Heart left ventricle (tissue), 16 donors: ENCODE measurements at regions not wholly inside any gene's neighbourhood (a gene's known extent, or its start where the extent isn't known, plus 50 kb on each side); places are given as distances from the start of the nearest gene placed in this dataset.

Source experiments
- ATAC-seq, 4 donors: fragments of 200-7000 bp; cut with Tn5 transposase; one replicate each; pipeline ENCODE4 v1.9.1; 2020 to 2022; ENCODE audit warnings: moderate library complexity in 4 of 4, mild to moderate bottlenecking in 3 of 4, moderate number of reproducible peaks in 1 of 4
- DNase-seq, 5 donors: peaks; one replicate each; pipeline ENCODE4 v3.0.0-alpha.2; 2020
- H3K27ac ChIP-seq, 12 donors: fragments of 200-600 bp; sonication (generic) in 4 of 12; one replicate each; pipeline versions ENCODE4 v1.5.0 to v1.8.0; 2016 to 2022; ENCODE audit warnings: mild to moderate bottlenecking in 2 of 12
- H3K27me3 ChIP-seq, 9 donors: fragments of 200-600 bp; sonication (generic) in 2 of 9; one replicate each; pipeline versions ENCODE4 v1.5.1 to v1.8.0; 2016 to 2022; ENCODE audit warnings: mild to moderate bottlenecking in 3 of 9
- H3K36me3 ChIP-seq, 9 donors: fragments of 200-600 bp; sonication (generic) in 2 of 9; one replicate each; pipeline versions ENCODE4 v1.5.0 to v1.8.0; 2018 to 2022; ENCODE audit warnings: mild to moderate bottlenecking in 2 of 9
- H3K4me1 ChIP-seq, 12 donors: fragments of 200-600 bp; sonication (generic) in 4 of 12; one replicate each; pipeline versions ENCODE4 v1.5.0 to v1.8.0; 2016 to 2022; ENCODE audit warnings: mild to moderate bottlenecking in 3 of 12
- H3K4me3 ChIP-seq, 12 donors: fragments of 200-600 bp; sonication (generic) in 4 of 12; one replicate each; pipeline versions ENCODE4 v1.5.0 to v1.8.0; 2017 to 2022; ENCODE audit warnings: mild to moderate bottlenecking in 9 of 12, moderate library complexity in 4 of 12
- H3K9me3 ChIP-seq, 12 donors: fragments of 200-600 bp; sonication (generic) in 4 of 12; one replicate each; pipeline versions ENCODE4 v1.5.0 to v1.8.0; 2016 to 2022; ENCODE audit warnings: mild to moderate bottlenecking in 1 of 12
- CTCF ChIP-seq, 12 donors: fragments of 200-600 bp; sonication (generic) in 4 of 12; IDR thresholded peaks; one replicate each; pipeline versions ENCODE4 v1.5.0 to v1.8.0; 2018 to 2022; ENCODE audit warnings: antibody characterized with exemption in 12 of 12, mild to moderate bottlenecking in 5 of 12
- POLR2A ChIP-seq, 2 donors: fragments of 450-650 bp; IDR thresholded peaks; one replicate each; pipeline ENCODE4 v1.6.1; 2017; ENCODE audit warnings: antibody characterized with exemption in 2 of 2, mild to moderate bottlenecking in 2 of 2, moderate library complexity in 2 of 2
- WGBS, 4 donors: extraction: QIAGEN DNeasy Blood & Tissue Kit in 2 of 4; methylation state at CpG; one replicate each; pipeline versions ENCODE4 v1.1.5 to v1.1.7; 2013 to 2018; 5-methylcytosine and 5-hydroxymethylcytosine counted together
- intact Hi-C, 10 donors: fragments of 100-400 bp; cut with DNase I; formaldehyde crosslinking; loops; one replicate each; pipeline versions ENCODE4 v1.11.1 to v1.14.2; 2022
- donor health status: ischemic (EF 13 %, LVEDD 7.1; RV severe dilation, severe dysfunction).
- donor health status: healthy with polysubstance abuse.
- donor health status: DM: no; HTN: yes; CAD: no.
- donor health status: DM: no; HTN: no; CAD: no.
- donor health status: ischemic (EF 25% LVEDD 6.9; RV normal size, moderate dysfunction).
- donor health status: ischemic (EF 25% LVEDD 5.7; RV mildly dilated, moderate dysfunction).
- donor health status: healthy.
- donor health status: DM: yes; HTN: yes; CAD: no.
- donor health status: ischemic (EF 35%, LVEDD 5.7; RV mildly dilated, moderate dysfunction).
- donor health status: nonischemic (EF 11% LVEDD 7.7; RV severe dilation, severe dysfunction).
- donor health status: DM: yes; HTN: yes; CAD: no.
- donor health status: PGD.
- donor health status: ischemic (EF 29% LVEDD 5.4; RV normal size, mild dysfunction).
- donor health status: nonischemic (EF 23%, LVEDD 6.1; RV moderate dilation, normal function).

- no peak for DNase-seq
- Histone ChIP-seq H3K9me3 (no peaks in the 10 kb centered on the region), H3K4me3 (no peak overlapping the region), H3K27me3 (no peaks in the 10 kb centered on the region), H3K4me1 (peaks cover 0 to 6% (median 0%) of the 10 kb centered on the region in 12 donors), H3K27ac (no peak overlapping the region), H3K36me3 (no peaks in the 10 kb centered on the region)
- WGBS, 4 donors, result 29 to 40% (median 35%) methylated on average over 2 of the region's 2 CpGs
- no peak for ATAC-seq
- intact Hi-C loops, result no loop called here
- TF ChIP-seq POLR2A (IDR thresholded peaks at IDR 0.05) (no peak), CTCF (IDR thresholded peaks at IDR 0.05) (no peak)
Observed at GRCh38 chr1:177864538-177865305, 105.1 kb downstream of the SEC16B start.

- WGBS, 4 donors, result 77 to 83% (median 81%) methylated on average over 4 of the region's 4 CpGs
- ATAC-seq, result no peak
- no peaks in the 10 kb centered on the region for H3K27me3 ChIP-seq
- H3K36me3 ChIP-seq, result no peaks in the 10 kb centered on the region
- H3K9me3 ChIP-seq, result no peaks in the 10 kb centered on the region
- no peak overlapping the region for H3K27ac ChIP-seq
- peaks cover 0 to 7% (median 0%) of the 10 kb centered on the region in 12 donors for H3K4me1 ChIP-seq
- H3K4me3 ChIP-seq, result no peak overlapping the region
- TF ChIP-seq CTCF (IDR thresholded peaks at IDR 0.05) (no peak), POLR2A (IDR thresholded peaks at IDR 0.05) (no peak)
- DNase-seq, result no peak
- intact Hi-C loops, result no loop called here
Observed at GRCh38 chr1:177863796-177864195, 106.1 kb downstream of the SEC16B start.

- H3K9me3 ChIP-seq, result no peaks in the 10 kb centered on the region
- H3K27me3 ChIP-seq, result no peaks in the 10 kb centered on the region
- H3K36me3 ChIP-seq, result no peaks in the 10 kb centered on the region
- DNase-seq (no peak), ATAC-seq (no peak)
- H3K27ac ChIP-seq, result no peak overlapping the region
- H3K4me3 ChIP-seq, result no peak overlapping the region
- intact Hi-C loops, result no loop called here
- WGBS, 4 donors, result 55 to 65% (median 60%) methylated on average over 2 of the region's 2 CpGs
- H3K4me1 ChIP-seq, result peaks cover 0 to 16% (median 0%) of the 10 kb centered on the region in 12 donors
- TF ChIP-seq POLR2A (IDR thresholded peaks at IDR 0.05), result no peak
- TF ChIP-seq CTCF (IDR thresholded peaks at IDR 0.05), result no peak
Observed at GRCh38 chr1:177862916-177863315, 106.9 kb downstream of the SEC16B start.

GRCh38 chr1:177859572-177859971, 110.3 kb downstream of the SEC16B start:
- intact Hi-C loops, result loop anchor here in 1 of 10 donors (5.0 kb wide), 1 partner anchor 962 kb away; no protein-coding TSS in a partner anchor
- DNase-seq (no peak), ATAC-seq (no peak)
- H3K4me1 ChIP-seq, result peaks cover 0 to 17% (median 0%) of the 10 kb centered on the region in 12 donors
- H3K36me3 ChIP-seq, result no peaks in the 10 kb centered on the region
- no peak for TF ChIP-seq POLR2A (IDR thresholded peaks at IDR 0.05)
- no peak for TF ChIP-seq CTCF (IDR thresholded peaks at IDR 0.05)
- no peaks in the 10 kb centered on the region for H3K9me3 ChIP-seq
- H3K4me3 ChIP-seq, result no peak overlapping the region
- H3K27me3 ChIP-seq, result no peaks in the 10 kb centered on the region
- WGBS, 4 donors, result 80 to 83% (median 82%) methylated on average over 2 of the region's 2 CpGs
- no peak overlapping the region for H3K27ac ChIP-seq
